Right cardiac atrium (tissue), 5 donors: ENCODE measurements at regions not wholly inside any gene's neighbourhood (a gene's known extent, or its start where the extent isn't known, plus 50 kb on each side); places are given as distances from the start of the nearest gene placed in this dataset.
A peak's percentile ranks its signal among the peaks of the same experiment; 100 is the strongest.
"Not testable (repeated sequence)": the region's sequence is repeated elsewhere in the genome, so short reads cannot be mapped to it uniquely, and the experiment has no call there.

Source experiments
- ATAC-seq, 2 donors: fragments of 200-7000 bp; cut with Tn5 transposase; one replicate each; pipeline versions ENCODE4 v1.8.0 to v1.9.1; 2020; ENCODE audit warnings: moderate library complexity in 2 of 2, mild to moderate bottlenecking in 1 of 2
- DNase-seq, 3 donors: peaks; one replicate each; pipeline ENCODE4 v3.0.0-alpha.2; 2020
- H3K27ac ChIP-seq: one replicate; pipeline ENCODE4 v1.5.1; 2013; ENCODE audit warnings: mild to moderate bottlenecking, low read length, control low read depth, moderate library complexity
- H3K27me3 ChIP-seq: one replicate; pipeline ENCODE4 v1.6.1; 2013; ENCODE audit not compliant: control insufficient read depth, insufficient read depth
- H3K4me1 ChIP-seq: one replicate; pipeline ENCODE4 v1.6.1; 2013; ENCODE audit warnings: low read length; ENCODE audit not compliant: control insufficient read depth, insufficient read depth
- H3K4me3 ChIP-seq: one replicate; pipeline ENCODE4 v1.5.1; 2013; ENCODE audit warnings: low read length, control low read depth
- H3K9me3 ChIP-seq: one replicate; pipeline ENCODE4 v1.6.1; 2013; ENCODE audit warnings: low read length; ENCODE audit not compliant: control insufficient read depth
- WGBS: extraction: QIAGEN DNeasy Blood & Tissue Kit; methylation state at CpG from one replicate; pipeline ENCODE4 v1.1.7; 2013; 5-methylcytosine and 5-hydroxymethylcytosine counted together
- intact Hi-C, 4 donors: fragments of 100-400 bp; cut with DNase I; formaldehyde crosslinking; loops; one replicate each; pipeline versions ENCODE4 v1.11.0 to v1.14.0; 2022 to 2023
- donor health status: healthy with polysubstance abuse.
- donor health status: DM: no; HTN: yes; CAD: no.
- donor health status: DM: no; HTN: no; CAD: no.
- donor health status: DM: no; HTN: yes; CAD: no; lungs with severe emphysema.
- donor health status: DM: yes; HTN: yes; CAD: no.

- intact Hi-C loops = no loop called here
- Histone ChIP-seq H3K27ac (peak overlapping the region; percentile 89), H3K27me3 (no peaks in the 10 kb centered on the region), H3K9me3 (no peaks in the 10 kb centered on the region), H3K4me3 (peak overlapping the region; percentile 96), H3K4me1 (peaks cover 19% of the 10 kb centered on the region)
- 77% methylated on average over 19 of the region's 19 CpGs for WGBS
- DNase-seq (no peak), ATAC-seq (no peak)
Measured at GRCh38 chr22:25405841-25406509, 158.5 kb upstream of the GRK3 start.

DNA sequence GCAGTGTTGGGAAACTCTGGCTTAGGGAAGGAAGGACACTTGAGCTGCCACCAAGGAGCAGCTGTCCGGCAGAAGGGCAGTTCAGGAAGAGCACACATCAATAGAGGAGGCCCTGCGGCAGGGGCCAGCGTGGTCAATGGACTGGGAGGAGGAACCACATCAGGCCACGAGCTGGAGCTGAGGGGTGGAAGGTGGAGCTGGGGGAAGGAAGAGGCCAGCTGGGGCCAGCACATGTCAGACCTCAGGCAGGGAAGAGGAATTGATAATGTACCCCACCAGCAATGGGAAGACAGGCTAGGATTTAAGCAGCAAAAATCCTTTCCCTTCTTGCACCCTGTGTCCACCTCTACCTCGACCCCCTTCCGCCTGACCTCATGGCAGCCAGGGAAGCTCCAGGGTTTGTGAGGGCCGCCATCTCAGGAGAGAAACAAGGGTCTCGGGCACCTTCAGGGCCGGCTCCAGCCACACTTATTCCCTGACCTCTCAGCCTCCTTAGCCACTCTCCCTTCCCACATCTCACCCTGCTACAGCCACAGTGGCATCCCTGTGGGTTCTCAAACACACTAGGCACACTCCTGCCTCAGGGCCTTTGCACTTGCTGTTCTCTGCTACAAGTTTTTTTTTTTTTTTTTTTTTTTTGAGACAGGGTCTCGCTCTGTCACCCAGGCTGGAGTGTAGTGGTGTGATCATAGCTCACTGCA is 157.8 kb upstream of the GRK3 start:
- peak in 1 of 2 donors; percentile 6 for ATAC-seq
- 84% methylated on average over 10 of the region's 10 CpGs for WGBS
- H3K27ac ChIP-seq = no peak overlapping the region

DNA sequence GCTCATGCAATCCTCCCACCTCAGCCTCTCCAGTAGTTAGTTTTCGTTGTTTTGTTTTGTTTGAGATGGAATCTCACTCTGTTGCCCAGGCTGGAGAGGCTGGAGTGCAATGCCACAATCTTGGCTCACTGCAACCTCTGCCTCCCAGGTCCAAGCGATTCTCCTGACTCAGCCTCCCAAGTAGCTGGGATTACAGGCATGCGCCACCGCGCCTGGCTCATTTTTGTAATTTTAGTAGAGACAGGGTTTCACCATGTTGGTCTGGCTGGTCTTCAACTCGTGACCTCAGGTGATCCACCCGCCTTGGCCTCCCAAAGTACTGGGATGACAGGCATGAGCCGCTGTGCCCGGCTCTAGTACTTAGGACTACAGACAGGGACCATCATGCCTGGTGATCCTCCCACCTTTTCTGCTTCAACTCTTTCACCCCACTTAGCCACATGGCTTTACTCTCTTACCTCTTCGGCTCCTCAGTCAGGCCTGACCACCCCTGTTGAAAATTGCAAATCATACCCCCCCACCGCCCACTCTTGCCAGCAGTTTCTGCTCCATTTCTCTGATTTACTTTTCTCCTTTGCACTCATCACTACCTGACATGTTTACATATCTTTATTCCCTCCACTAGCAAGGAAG is 157.1 kb upstream of the GRK3 start:
- DNase-seq (no peak), ATAC-seq (no peak)
- Histone ChIP-seq H3K27me3 (no peaks in the 10 kb centered on the region), H3K4me3 (no peak overlapping the region), H3K4me1 (peaks cover 14% of the 10 kb centered on the region), H3K27ac (no peak overlapping the region), H3K9me3 (no peaks in the 10 kb centered on the region)
- 96% methylated on average over 11 of the region's 11 CpGs for WGBS
- intact Hi-C loops = no loop called here

More for the DNA sequence above, 157.8 kb upstream of the GRK3 start:
- no peak overlapping the region for H3K4me3 ChIP-seq
- no peaks in the 10 kb centered on the region for H3K9me3 ChIP-seq
- H3K27me3 ChIP-seq = no peaks in the 10 kb centered on the region
- peaks cover 19% of the 10 kb centered on the region for H3K4me1 ChIP-seq
- intact Hi-C loops = no loop called here
- peak; percentile 39 to 79 (median 79) for DNase-seq

DNA sequence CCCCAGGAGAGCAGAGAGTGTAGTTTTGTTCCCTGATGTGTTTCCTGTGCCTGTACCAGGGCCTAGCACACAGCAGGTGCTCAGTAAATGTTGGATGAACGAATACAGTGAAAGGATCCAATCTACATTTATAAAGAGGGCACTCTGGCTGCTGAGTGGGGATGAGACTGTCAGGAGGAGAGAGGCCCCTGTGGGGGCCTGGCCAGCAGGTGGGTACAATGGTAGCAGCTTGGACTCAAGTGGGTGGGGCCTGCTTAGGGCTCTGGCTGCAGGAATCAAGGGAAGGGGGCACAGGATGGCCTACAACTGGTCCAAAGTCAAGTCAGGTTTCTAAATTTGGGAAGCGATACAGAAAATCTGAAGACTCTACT is 156.6 kb upstream of the GRK3 start:
- no peaks in the 10 kb centered on the region for H3K9me3 ChIP-seq
- DNase-seq (no peak), ATAC-seq (no peak)
- H3K4me3 ChIP-seq = no peak overlapping the region
- no peaks in the 10 kb centered on the region for H3K27me3 ChIP-seq
- no peak overlapping the region for H3K27ac ChIP-seq
- peaks cover 9% of the 10 kb centered on the region for H3K4me1 ChIP-seq
- WGBS = 94% methylated on average over 2 of the region's 2 CpGs
- intact Hi-C loops = no loop called here

GRCh38 chr22:25409240-25409639 is 155.2 kb upstream of the GRK3 start:
- ATAC-seq (peak; percentile 8 to 58), DNase-seq (no peak)

GRCh38 chr22:25410849-25411248 is 153.6 kb upstream of the GRK3 start:
- DNase-seq (no peak), ATAC-seq (no peak)
- no peaks in the 10 kb centered on the region for H3K4me1 ChIP-seq
- H3K9me3 ChIP-seq = peaks cover 3% of the 10 kb centered on the region
- intact Hi-C loops = no loop called here
- H3K27me3 ChIP-seq = no peaks in the 10 kb centered on the region
- WGBS = 83% methylated on average over 4 of the region's 4 CpGs
- H3K4me3 ChIP-seq = no peak overlapping the region
- H3K27ac ChIP-seq = no peak overlapping the region

More at GRCh38 chr22:25409240-25409639, 155.2 kb upstream of the GRK3 start:
- Histone ChIP-seq H3K4me3 (no peak overlapping the region), H3K9me3 (peaks cover 3% of the 10 kb centered on the region), H3K4me1 (peaks cover 2% of the 10 kb centered on the region), H3K27me3 (no peaks in the 10 kb centered on the region), H3K27ac (no peak overlapping the region)
- WGBS = 62% methylated on average over 3 of the region's 3 CpGs
- intact Hi-C loops = no loop called here

DNA sequence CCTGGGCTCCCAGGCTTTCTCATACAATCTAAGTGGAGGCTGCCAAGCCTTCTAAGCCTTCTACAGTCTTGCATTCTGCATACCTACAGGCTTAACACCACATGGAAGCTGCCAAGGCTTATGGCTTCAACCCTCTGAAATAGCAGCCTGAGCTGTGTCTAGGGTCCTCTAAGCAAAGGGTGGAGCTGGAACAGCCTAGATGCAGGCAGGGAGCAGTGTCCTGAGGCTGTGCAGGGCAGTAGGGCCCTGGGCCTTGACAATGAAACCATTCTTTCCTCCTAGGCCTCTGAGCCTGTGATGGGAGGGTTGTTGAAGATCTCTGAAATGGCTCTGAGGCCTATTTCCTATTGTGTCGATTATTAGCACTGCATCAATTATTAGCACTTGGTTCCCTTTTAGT is 150.9 kb upstream of the GRK3 start:
- Histone ChIP-seq H3K9me3 (peaks cover 3% of the 10 kb centered on the region), H3K4me3 (no peak overlapping the region), H3K27me3 (no peaks in the 10 kb centered on the region), H3K4me1 (no peaks in the 10 kb centered on the region), H3K27ac (no peak overlapping the region)
- intact Hi-C loops = no loop called here
- ATAC-seq (no peak), DNase-seq (no peak)
- 95% methylated on average over 1 of the region's 1 CpG for WGBS

DNA sequence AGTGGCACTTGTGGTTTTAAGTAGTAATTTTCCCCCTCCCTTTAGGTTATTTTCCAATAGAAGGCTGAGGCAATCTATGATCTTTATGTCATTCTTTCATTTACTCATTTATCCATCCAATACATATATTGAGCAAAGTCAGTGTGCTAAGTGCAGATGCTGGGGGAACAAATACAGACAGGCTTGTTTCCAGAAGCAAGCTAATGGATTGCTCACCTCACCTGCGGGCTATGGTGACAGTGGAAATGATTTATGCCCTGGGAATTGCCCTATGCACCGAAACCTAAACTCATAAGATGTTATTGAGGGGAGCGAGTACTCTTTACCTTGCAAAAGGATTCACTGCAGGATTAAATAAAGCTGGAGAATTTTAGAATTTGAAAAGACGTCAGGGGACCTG is 148.7 kb upstream of the GRK3 start:
- H3K9me3 ChIP-seq, intact Hi-C loops, H3K4me1 ChIP-seq, ATAC-seq, H3K4me3 ChIP-seq, H3K27ac ChIP-seq, H3K27me3 ChIP-seq, DNase-seq: not testable (repeated sequence)
- WGBS = 93% methylated on average over 4 of the region's 4 CpGs

GRCh38 chr22:25417826-25418225 is 146.6 kb upstream of the GRK3 start:
- H3K4me3 ChIP-seq, H3K27me3 ChIP-seq, ATAC-seq, intact Hi-C loops, DNase-seq, H3K9me3 ChIP-seq, H3K4me1 ChIP-seq, H3K27ac ChIP-seq: not testable (repeated sequence)
- 73% methylated on average over 2 of the region's 2 CpGs for WGBS

- 19% methylated on average over 25 of the region's 25 CpGs for WGBS
- DNase-seq (peak in 2 of 3 donors; percentile 57 to 58), ATAC-seq (peak; percentile 41 to 67)
- Histone ChIP-seq H3K4me1 (no peaks in the 10 kb centered on the region), H3K27ac (no peak overlapping the region), H3K27me3 (no peaks in the 10 kb centered on the region), H3K4me3 (no peak overlapping the region), H3K9me3 (no peaks in the 10 kb centered on the region)
- intact Hi-C loops = loop anchor here in 1 of 4 donors (10.0 kb wide), 1 partner anchor 55 kb away; no protein-coding TSS in a partner anchor
Measured at GRCh38 chr22:25419247-25420113, 145.0 kb upstream of the GRK3 start.
